ENCODE measurements at regions not wholly inside any gene's neighbourhood (a gene's known extent, or its start where the extent isn't known, plus 50 kb on each side); places are given as distances from the start of the nearest gene placed in this dataset.
A peak's percentile ranks its signal among the peaks of the same experiment; 100 is the strongest.

- no peak for DNase-seq
Measured at GRCh38 chr11:127627629-127628457, 627.3 kb upstream of the KIRREL3 start.

- no peak for DNase-seq
Measured at GRCh38 chr11:127627204-127627603, 626.6 kb upstream of the KIRREL3 start.

GRCh38 chr11:127625402-127625801 lies 624.8 kb upstream of the KIRREL3 start:
- no peak for DNase-seq

- no peak for DNase-seq
Measured at GRCh38 chr11:127624306-127624856, 623.8 kb upstream of the KIRREL3 start.

- DNase-seq, result no peak
Measured at GRCh38 chr11:127622686-127623085, 622.1 kb upstream of the KIRREL3 start.

GRCh38 chr11:127620671-127621070 lies 620.1 kb upstream of the KIRREL3 start:
- DNase-seq, result peak; percentile 14

- no peak for DNase-seq
Measured at GRCh38 chr11:127619946-127620345, 619.4 kb upstream of the KIRREL3 start.

GRCh38 chr11:127618721-127619120 lies 618.2 kb upstream of the KIRREL3 start:
- no peak for DNase-seq

- DNase-seq, result no peak
Measured at GRCh38 chr11:127616158-127616557, 615.6 kb upstream of the KIRREL3 start.

- no peak for DNase-seq
Measured at GRCh38 chr11:127612607-127613006, 612.0 kb upstream of the KIRREL3 start.

- no peak for DNase-seq
Measured at GRCh38 chr11:127609025-127609773, 608.6 kb upstream of the KIRREL3 start.

- no peak for DNase-seq
Measured at GRCh38 chr11:127607487-127608085, 607.0 kb upstream of the KIRREL3 start.

- DNase-seq, result no peak
Measured at GRCh38 chr11:127601578-127601977, 601.0 kb upstream of the KIRREL3 start.

- no peak for DNase-seq
Measured at GRCh38 chr11:127600674-127601073, 600.1 kb upstream of the KIRREL3 start.

GRCh38 chr11:127598476-127598875 lies 597.9 kb upstream of the KIRREL3 start:
- DNase-seq, result no peak

GRCh38 chr11:127596433-127596832 lies 595.9 kb upstream of the KIRREL3 start:
- DNase-seq, result no peak

GRCh38 chr11:127592371-127592770 lies 591.8 kb upstream of the KIRREL3 start:
- DNase-seq, result no peak

- DNase-seq, result no peak
Measured at GRCh38 chr11:127590314-127590713, 589.7 kb upstream of the KIRREL3 start.

- DNase-seq, result no peak
Measured at GRCh38 chr11:127588431-127588830, 587.9 kb upstream of the KIRREL3 start.

- DNase-seq, result no peak
Measured at GRCh38 chr11:127587511-127587910, 586.9 kb upstream of the KIRREL3 start.

GRCh38 chr11:127576210-127576609 lies 575.6 kb upstream of the KIRREL3 start:
- no peak for DNase-seq

- DNase-seq, result no peak
Measured at GRCh38 chr11:127574478-127574877, 573.9 kb upstream of the KIRREL3 start.

GRCh38 chr11:127568891-127569290 lies 568.3 kb upstream of the KIRREL3 start:
- DNase-seq, result no peak

Data from MV-4-11 (cell line).